ENCODE measurements at regions not wholly inside any gene's neighbourhood (a gene's known extent, or its start where the extent isn't known, plus 50 kb on each side); places are given as distances from the start of the nearest gene placed in this dataset.
"Not testable (repeated sequence)": the region's sequence is repeated elsewhere in the genome, so short reads cannot be mapped to it uniquely, and the experiment has no call there.

DNA sequence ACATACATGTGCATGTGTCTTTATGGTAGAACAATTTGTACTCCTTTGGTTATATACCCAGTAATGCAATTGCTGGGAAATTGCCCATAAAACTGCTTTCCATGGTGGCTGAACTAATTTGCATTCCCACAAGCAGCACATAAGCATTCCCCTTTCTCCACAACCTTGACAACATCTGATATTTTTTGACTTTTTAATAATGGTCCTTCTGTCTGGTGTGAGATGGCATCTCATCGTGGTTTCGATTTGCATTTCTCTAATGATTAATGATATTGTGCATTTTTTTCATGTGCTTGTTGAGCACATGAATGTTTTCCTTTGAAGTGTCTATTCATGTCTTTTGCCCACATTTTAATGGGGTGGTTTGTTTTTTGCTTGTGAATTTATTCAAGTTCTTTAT lies 166.0 kb downstream of the TMEM47 start:
- WGBS, 2 donors = 26 to 38% methylated on average over 2 of the region's 2 CpGs
- H3K4me1 ChIP-seq = no peaks in the 10 kb centered on the region
- no peaks in the 10 kb centered on the region for H3K36me3 ChIP-seq
- H3K27ac ChIP-seq = no peak overlapping the region
- no peak overlapping the region for H3K4me3 ChIP-seq
- DNase-seq (no peak), ATAC-seq (no peak), FAIRE-seq (peak; percentile 73)
- intact Hi-C loops (cut with DNase I) = no loop called here
- no peaks in the 10 kb centered on the region for H3K9me3 ChIP-seq
- no peaks in the 10 kb centered on the region for H3K27me3 ChIP-seq
- TF ChIP-seq, protein P1, sequence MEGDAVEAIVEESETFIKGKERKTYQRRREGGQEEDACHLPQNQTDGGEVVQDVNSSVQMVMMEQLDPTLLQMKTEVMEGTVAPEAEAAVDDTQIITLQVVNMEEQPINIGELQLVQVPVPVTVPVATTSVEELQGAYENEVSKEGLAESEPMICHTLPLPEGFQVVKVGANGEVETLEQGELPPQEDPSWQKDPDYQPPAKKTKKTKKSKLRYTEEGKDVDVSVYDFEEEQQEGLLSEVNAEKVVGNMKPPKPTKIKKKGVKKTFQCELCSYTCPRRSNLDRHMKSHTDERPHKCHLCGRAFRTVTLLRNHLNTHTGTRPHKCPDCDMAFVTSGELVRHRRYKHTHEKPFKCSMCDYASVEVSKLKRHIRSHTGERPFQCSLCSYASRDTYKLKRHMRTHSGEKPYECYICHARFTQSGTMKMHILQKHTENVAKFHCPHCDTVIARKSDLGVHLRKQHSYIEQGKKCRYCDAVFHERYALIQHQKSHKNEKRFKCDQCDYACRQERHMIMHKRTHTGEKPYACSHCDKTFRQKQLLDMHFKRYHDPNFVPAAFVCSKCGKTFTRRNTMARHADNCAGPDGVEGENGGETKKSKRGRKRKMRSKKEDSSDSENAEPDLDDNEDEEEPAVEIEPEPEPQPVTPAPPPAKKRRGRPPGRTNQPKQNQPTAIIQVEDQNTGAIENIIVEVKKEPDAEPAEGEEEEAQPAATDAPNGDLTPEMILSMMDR (IDR thresholded peaks at IDR 0.05) = no peak

- H3K4me3 ChIP-seq = no peak overlapping the region
- FAIRE-seq = no peak
- no peaks in the 10 kb centered on the region for H3K27me3 ChIP-seq
- H3K36me3 ChIP-seq = no peaks in the 10 kb centered on the region
- H3K4me1 ChIP-seq = no peaks in the 10 kb centered on the region
- no peaks in the 10 kb centered on the region for H3K9me3 ChIP-seq
- ATAC-seq = no peak
- intact Hi-C loops (cut with DNase I) = no loop called here
- H3K27ac ChIP-seq = no peak overlapping the region
- no peak for DNase-seq
- TF ChIP-seq, protein P1 (IDR thresholded peaks at IDR 0.05) = no peak
These were observed 169.7 kb downstream of the TMEM47 start for GRCh38 chrX:34487364-34487763.

GRCh38 chrX:34483980-34484379 lies 173.1 kb downstream of the TMEM47 start:
- Histone ChIP-seq H3K4me3 (no peak overlapping the region), H3K36me3 (no peaks in the 10 kb centered on the region), H3K27me3 (no peaks in the 10 kb centered on the region), H3K9me3 (no peaks in the 10 kb centered on the region), H3K4me1 (no peaks in the 10 kb centered on the region), H3K27ac (no peak overlapping the region)
- DNase-seq (no peak), FAIRE-seq (no peak), ATAC-seq (no peak)
- TF ChIP-seq, protein P1 (IDR thresholded peaks at IDR 0.05) = no peak
- 66 to 68% methylated on average over 6 of the region's 6 CpGs for WGBS, 2 donors
- intact Hi-C loops (cut with DNase I) = no loop called here

DNA sequence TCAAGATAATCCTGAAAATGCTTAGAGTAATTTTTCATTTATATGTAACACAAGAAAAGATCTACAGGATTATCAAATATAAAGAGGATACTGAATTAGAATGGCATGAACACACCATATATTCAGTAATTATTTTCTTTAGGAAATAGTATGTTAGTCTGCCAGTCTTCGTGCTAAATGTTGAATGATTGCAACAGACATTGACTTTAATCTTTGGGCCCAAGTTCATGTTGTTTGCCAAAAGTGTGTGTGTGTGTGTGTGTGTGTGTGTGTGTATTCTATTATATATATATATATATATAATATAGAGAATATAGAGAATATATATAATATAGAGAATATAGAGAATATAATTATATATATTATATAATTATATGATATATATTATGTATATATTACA lies 186.6 kb downstream of the TMEM47 start:
- TF ChIP-seq, protein P1 (IDR thresholded peaks at IDR 0.05) = no peak
- DNase-seq (no peak), FAIRE-seq (peak; percentile 94)

DNA sequence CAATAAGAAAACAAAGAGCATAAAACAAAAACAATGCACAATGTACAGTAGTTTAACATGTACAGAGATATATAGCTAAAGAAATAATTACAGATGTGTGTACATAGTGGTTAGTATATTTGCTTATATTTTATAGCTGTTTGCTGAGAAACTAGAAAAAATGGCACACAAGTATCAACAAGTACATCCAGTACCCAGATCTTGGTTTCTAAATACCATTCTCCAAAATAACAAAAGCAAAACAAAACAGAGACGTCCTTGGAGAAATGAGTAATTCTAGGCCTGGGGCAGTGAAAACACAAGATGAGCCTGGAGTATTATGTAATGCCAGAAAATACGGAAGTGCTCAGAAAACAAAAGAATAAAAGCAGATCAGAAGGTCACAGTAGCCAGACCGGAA lies 189.6 kb downstream of the TMEM47 start:
- 37 to 40% methylated on average over 3 of the region's 3 CpGs for WGBS, 2 donors
- Histone ChIP-seq H3K36me3 (no peaks in the 10 kb centered on the region), H3K9me3 (no peaks in the 10 kb centered on the region), H3K27me3 (peaks cover 0 to 4% (median 0%) of the 10 kb centered on the region in 4 donors), H3K4me1 (no peaks in the 10 kb centered on the region), H3K4me3 (no peak overlapping the region), H3K27ac (no peak overlapping the region)
- no peak for DNase-seq
- TF ChIP-seq, protein P1 (IDR thresholded peaks at IDR 0.05) = no peak
- intact Hi-C loops (cut with DNase I) = no loop called here
- FAIRE-seq = peak; percentile 67
- ATAC-seq = no peak

More for the DNA sequence above, 186.6 kb downstream of the TMEM47 start:
- intact Hi-C loops (cut with DNase I) = no loop called here
- Histone ChIP-seq H3K27ac (no peak overlapping the region), H3K36me3 (no peaks in the 10 kb centered on the region), H3K4me1 (no peaks in the 10 kb centered on the region), H3K9me3 (no peaks in the 10 kb centered on the region), H3K27me3 (peaks cover 0 to 4% (median 0%) of the 10 kb centered on the region in 4 donors), H3K4me3 (no peak overlapping the region)
- WGBS, 2 donors = 51 to 71% methylated on average over 1 of the region's 1 CpG
- no peak for ATAC-seq

DNA sequence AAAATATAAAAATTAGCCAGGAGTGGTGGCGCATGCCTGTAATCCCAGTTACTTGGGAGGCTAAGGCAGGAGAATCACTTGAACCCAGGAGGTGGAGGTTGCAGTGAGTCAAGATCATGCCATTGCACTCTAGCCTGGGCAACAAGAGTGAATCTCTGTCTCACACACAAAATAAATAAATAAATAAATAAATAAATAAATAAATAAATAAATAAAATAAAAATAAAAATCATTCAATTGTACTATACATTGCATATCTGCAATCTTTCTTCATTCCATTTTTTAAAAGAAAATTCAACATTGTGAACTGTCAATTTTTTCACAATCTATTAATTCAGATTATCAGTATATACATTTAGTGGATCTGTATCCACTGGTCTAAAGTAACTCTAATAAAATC lies 193.9 kb downstream of the TMEM47 start:
- H3K27ac ChIP-seq; H3K4me3 ChIP-seq; intact Hi-C loops (cut with DNase I); ATAC-seq; H3K27me3 ChIP-seq; H3K36me3 ChIP-seq; H3K9me3 ChIP-seq; DNase-seq; H3K4me1 ChIP-seq: not testable (repeated sequence)
- peak; percentile 70 for FAIRE-seq
- WGBS, 2 donors = 96 to 100% methylated on average over 1 of the region's 1 CpG

GRCh38 chrX:34457850-34458249 lies 199.2 kb downstream of the TMEM47 start:
- H3K4me3 ChIP-seq, FAIRE-seq: not testable (repeated sequence)
- 57 to 67% methylated on average over 6 to 9 of the region's 9 CpGs for WGBS, 2 donors

More at GRCh38 chrX:34457850-34458249, 199.2 kb downstream of the TMEM47 start:
- H3K36me3 ChIP-seq; DNase-seq; ATAC-seq; H3K27me3 ChIP-seq; H3K27ac ChIP-seq; H3K4me1 ChIP-seq; intact Hi-C loops (cut with DNase I); H3K9me3 ChIP-seq: not testable (repeated sequence)

All from pancreas (tissue), 10 donors.